DOHH2 (cell line): ENCODE measurements at regions not wholly inside any gene's neighbourhood (a gene's known extent, or its start where the extent isn't known, plus 50 kb on each side); places are given as distances from the start of the nearest gene placed in this dataset.

Experiments
- H3F3A ChIP-seq: fragments of 200-600 bp; sonication (generic), shearing (Covaris generic); 2 replicates; pipeline ENCODE4 v1.6.0; 2016; ENCODE audit warnings: antibody characterized with exemption, mild to moderate bottlenecking; ENCODE audit not compliant: control insufficient read depth, insufficient read depth
- H3K27ac ChIP-seq: fragments of 200-600 bp; sonication (generic); 2 replicates; pipeline ENCODE4 v1.5.1; 2014; ENCODE audit warnings: low read depth, mild to moderate bottlenecking, low read length, moderate library complexity
- H3K27me3 ChIP-seq: fragments of 200-600 bp; sonication (generic); 2 replicates; pipeline ENCODE4 v1.6.1; 2014; ENCODE audit warnings: mild to moderate bottlenecking, low read length, mixed read lengths; ENCODE audit not compliant: control insufficient read depth
- H3K36me3 ChIP-seq: fragments of 200-600 bp; sonication (generic); 2 replicates; pipeline ENCODE4 v1.6.1; 2014; ENCODE audit warnings: mild to moderate bottlenecking, low read length, moderate library complexity, mixed read lengths; ENCODE audit not compliant: control insufficient read depth
- H3K4me1 ChIP-seq: fragments of 200-600 bp; sonication (generic); 2 replicates; pipeline ENCODE4 v1.6.1; 2014; ENCODE audit warnings: mild to moderate bottlenecking, low read length, mixed read lengths; ENCODE audit not compliant: control insufficient read depth
- H3K4me2 ChIP-seq: fragments of 200-600 bp; sonication (generic); 2 replicates; pipeline ENCODE4 v1.6.0; 2014; ENCODE audit warnings: mild to moderate bottlenecking, low read length, moderate library complexity
- H3K4me3 ChIP-seq: fragments of 200-600 bp; sonication (generic); 2 replicates; pipeline ENCODE4 v1.5.1; 2014; ENCODE audit warnings: mild to moderate bottlenecking, low read length, mixed read lengths
- H3K79me2 ChIP-seq: fragments of 200-600 bp; sonication (generic); 2 replicates; pipeline ENCODE4 v1.6.1; 2014; ENCODE audit warnings: mild to moderate bottlenecking, low read length, mixed read lengths; ENCODE audit not compliant: control insufficient read depth
- H3K9me2 ChIP-seq: fragments of 200-600 bp; sonication (generic); replicated peaks from 2 replicates; pipeline ENCODE4 v1.6.1; 2014; ENCODE audit warnings: mild to moderate bottlenecking, low read length, mixed read lengths; ENCODE audit not compliant: control insufficient read depth
- H3K9me3 ChIP-seq: fragments of 200-600 bp; sonication (generic); 2 replicates; pipeline ENCODE4 v1.6.1; 2014; ENCODE audit warnings: antibody characterized with exemption, low read length, mixed read lengths; ENCODE audit not compliant: control insufficient read depth, insufficient read depth
- H4K20me1 ChIP-seq: fragments of 200-600 bp; sonication (generic); 2 replicates; pipeline ENCODE4 v1.6.0; 2014; ENCODE audit warnings: low read depth, mild to moderate bottlenecking, antibody characterized with exemption, low read length, moderate library complexity; ENCODE audit not compliant: control insufficient read depth, insufficient read depth
- EZH2phosphoT487 ChIP-seq: fragments of 200-600 bp; sonication (generic); IDR thresholded peaks from 2 replicates; pipeline ENCODE4 v1.6.1; 2017; ENCODE audit warnings: borderline replicate concordance, mild to moderate bottlenecking, antibody characterized with exemption, low read length, moderate library complexity, mixed read lengths
- TF ChIP-seq, protein P1 (sequence below): fragments of 200-600 bp; sonication (generic); IDR thresholded peaks from one replicate; pipeline ENCODE4 v1.5.1; 2014; ENCODE audit warnings: antibody characterized with exemption, mild to moderate bottlenecking, low read depth, low read length; ENCODE audit not compliant: poor library complexity, severe bottlenecking

DNA sequence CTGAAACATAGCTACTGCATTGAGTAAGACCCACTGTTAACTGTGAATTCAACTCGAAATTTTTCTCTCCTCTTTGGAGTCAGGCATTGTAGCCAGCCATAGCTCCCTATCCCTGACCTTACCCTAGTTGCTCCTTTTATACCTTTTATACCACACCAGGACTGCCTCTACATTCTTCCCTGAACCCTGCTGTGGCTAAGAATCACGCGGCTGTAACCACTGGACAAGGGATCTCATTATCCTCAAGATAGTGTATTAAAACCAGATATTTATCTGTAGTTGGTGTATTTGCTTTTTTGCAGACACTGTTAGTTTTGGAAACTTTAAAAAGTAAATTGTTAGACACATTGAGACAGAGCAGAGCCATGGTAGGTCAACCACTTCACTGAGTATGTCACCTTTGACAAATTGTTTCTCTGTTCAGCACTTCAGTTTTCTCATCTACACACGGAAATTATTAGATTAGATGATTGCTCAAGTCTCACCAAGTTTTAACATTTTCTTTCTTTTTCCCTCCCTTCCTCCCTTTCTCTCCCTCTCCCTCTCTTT is 136.5 kb upstream of the PRNP start:
- H3F3A ChIP-seq: no peaks in the 10 kb centered on the region
- H3K27ac ChIP-seq: no peak overlapping the region
- H3K27me3 ChIP-seq: peaks cover 16% of the 10 kb centered on the region
- H3K36me3 ChIP-seq: no peaks in the 10 kb centered on the region
- H3K79me2 ChIP-seq: no peaks in the 10 kb centered on the region
- TF ChIP-seq EZH2phosphoT487: no peak
- TF ChIP-seq, protein P1, sequence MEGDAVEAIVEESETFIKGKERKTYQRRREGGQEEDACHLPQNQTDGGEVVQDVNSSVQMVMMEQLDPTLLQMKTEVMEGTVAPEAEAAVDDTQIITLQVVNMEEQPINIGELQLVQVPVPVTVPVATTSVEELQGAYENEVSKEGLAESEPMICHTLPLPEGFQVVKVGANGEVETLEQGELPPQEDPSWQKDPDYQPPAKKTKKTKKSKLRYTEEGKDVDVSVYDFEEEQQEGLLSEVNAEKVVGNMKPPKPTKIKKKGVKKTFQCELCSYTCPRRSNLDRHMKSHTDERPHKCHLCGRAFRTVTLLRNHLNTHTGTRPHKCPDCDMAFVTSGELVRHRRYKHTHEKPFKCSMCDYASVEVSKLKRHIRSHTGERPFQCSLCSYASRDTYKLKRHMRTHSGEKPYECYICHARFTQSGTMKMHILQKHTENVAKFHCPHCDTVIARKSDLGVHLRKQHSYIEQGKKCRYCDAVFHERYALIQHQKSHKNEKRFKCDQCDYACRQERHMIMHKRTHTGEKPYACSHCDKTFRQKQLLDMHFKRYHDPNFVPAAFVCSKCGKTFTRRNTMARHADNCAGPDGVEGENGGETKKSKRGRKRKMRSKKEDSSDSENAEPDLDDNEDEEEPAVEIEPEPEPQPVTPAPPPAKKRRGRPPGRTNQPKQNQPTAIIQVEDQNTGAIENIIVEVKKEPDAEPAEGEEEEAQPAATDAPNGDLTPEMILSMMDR: no peak
- H3K4me3 ChIP-seq: no peak overlapping the region
- H4K20me1 ChIP-seq: no peaks in the 10 kb centered on the region
- no peak overlapping the region for H3K4me2 ChIP-seq
- no peaks in the 10 kb centered on the region for H3K4me1 ChIP-seq
- no peaks in the 10 kb centered on the region for H3K9me3 ChIP-seq
- no peaks in the 10 kb centered on the region for H3K9me2 ChIP-seq

DNA sequence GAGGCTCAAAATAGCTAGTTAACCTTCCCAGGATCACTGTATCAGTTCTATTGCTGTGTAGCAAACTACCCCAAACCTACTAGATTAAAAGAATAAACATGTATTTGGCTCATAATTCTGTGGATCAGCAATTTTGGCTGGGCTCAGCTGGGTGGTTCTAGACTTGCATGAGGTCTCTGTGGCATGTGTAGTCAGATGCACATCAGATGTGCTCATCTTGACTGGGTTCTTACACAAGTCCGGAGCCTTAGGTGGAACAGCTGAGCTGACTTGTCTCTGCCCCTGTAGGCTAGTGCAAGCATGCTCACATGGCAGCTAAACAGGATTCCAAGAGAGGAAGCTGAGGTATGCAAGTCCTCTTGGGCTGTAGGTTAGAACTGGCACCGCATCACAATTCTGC is 137.7 kb upstream of the PRNP start:
- peaks cover 7% of the 10 kb centered on the region for H3K27me3 ChIP-seq
- H3F3A ChIP-seq: no peaks in the 10 kb centered on the region
- no peak overlapping the region for H3K4me3 ChIP-seq
- no peaks in the 10 kb centered on the region for H3K9me3 ChIP-seq
- no peaks in the 10 kb centered on the region for H3K36me3 ChIP-seq
- H3K79me2 ChIP-seq: no peaks in the 10 kb centered on the region
- TF ChIP-seq, protein P1: no peak
- no peak for TF ChIP-seq EZH2phosphoT487
- H3K4me1 ChIP-seq: no peaks in the 10 kb centered on the region
- H3K4me2 ChIP-seq: no peak overlapping the region
- no peaks in the 10 kb centered on the region for H4K20me1 ChIP-seq
- no peak overlapping the region for H3K27ac ChIP-seq
- H3K9me2 ChIP-seq: no peaks in the 10 kb centered on the region

DNA sequence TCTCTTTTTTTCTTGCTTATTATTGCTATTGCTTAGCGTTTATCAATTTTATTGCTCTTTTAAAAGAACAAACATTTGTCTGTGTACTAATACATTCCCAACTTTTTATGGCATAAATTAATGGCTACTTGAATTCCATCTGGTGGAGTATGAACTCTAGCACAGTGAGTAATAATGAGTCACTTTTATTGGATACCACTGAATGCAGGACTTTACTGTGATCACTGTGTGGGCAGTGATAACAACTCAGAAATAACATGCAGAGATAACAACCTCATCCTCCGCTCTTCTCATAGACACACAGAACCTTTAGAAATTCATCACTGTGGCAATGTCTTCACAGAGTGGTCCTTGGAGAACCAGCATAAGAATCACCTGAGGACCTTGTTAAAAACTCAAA is 139.5 kb upstream of the PRNP start:
- Histone ChIP-seq H3K27ac (no peak overlapping the region), H3K4me2 (no peak overlapping the region), H3K27me3 (peaks cover 4% of the 10 kb centered on the region; the same call in 1 of the 2 replicates), H3K4me3 (no peak overlapping the region), H3K36me3 (no peaks in the 10 kb centered on the region), H3K79me2 (no peaks in the 10 kb centered on the region), H3K9me3 (no peaks in the 10 kb centered on the region), H3K9me2 (no peaks in the 10 kb centered on the region), H3K4me1 (no peaks in the 10 kb centered on the region), H3F3A (no peaks in the 10 kb centered on the region), H4K20me1 (no peaks in the 10 kb centered on the region)
- TF ChIP-seq, protein P1: no peak
- no peak for TF ChIP-seq EZH2phosphoT487

DNA sequence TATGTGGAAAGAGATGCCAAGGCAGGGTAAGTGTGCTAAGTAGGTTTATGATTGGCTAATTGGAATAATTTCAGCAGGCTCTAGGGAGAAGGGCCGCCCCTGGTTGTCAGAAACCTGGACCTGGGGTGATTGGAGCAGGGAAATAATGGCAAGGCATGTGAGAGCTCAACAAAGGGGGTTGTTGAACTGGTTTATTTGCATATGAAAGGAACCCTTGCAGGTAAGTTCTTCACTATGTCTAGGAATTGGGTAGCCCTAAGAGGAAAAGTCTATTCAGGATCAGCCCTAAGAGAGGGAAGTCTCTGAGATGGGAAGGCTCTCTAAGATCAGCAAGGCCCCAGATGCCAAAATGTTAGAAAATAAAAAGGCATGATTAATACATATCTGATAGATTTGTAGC is 139.9 kb upstream of the PRNP start:
- H3K9me2 ChIP-seq: no peaks in the 10 kb centered on the region
- no peak for TF ChIP-seq EZH2phosphoT487
- TF ChIP-seq, protein P1: no peak
- no peak overlapping the region for H3K4me3 ChIP-seq
- no peak overlapping the region for H3K4me2 ChIP-seq
- H3K79me2 ChIP-seq: no peaks in the 10 kb centered on the region
- peaks cover 4% of the 10 kb centered on the region; the same call in 1 of the 2 replicates for H3K27me3 ChIP-seq
- no peak overlapping the region for H3K27ac ChIP-seq
- H4K20me1 ChIP-seq: no peaks in the 10 kb centered on the region
- H3F3A ChIP-seq: no peaks in the 10 kb centered on the region
- no peaks in the 10 kb centered on the region for H3K4me1 ChIP-seq
- H3K9me3 ChIP-seq: no peaks in the 10 kb centered on the region
- no peaks in the 10 kb centered on the region for H3K36me3 ChIP-seq
